ENCODE measurements at regions not wholly inside any gene's neighbourhood (a gene's known extent, or its start where the extent isn't known, plus 50 kb on each side); places are given as distances from the start of the nearest gene placed in this dataset.
"Not testable (repeated sequence)": the region's sequence is repeated elsewhere in the genome, so short reads cannot be mapped to it uniquely, and the experiment has no call there.

DNA sequence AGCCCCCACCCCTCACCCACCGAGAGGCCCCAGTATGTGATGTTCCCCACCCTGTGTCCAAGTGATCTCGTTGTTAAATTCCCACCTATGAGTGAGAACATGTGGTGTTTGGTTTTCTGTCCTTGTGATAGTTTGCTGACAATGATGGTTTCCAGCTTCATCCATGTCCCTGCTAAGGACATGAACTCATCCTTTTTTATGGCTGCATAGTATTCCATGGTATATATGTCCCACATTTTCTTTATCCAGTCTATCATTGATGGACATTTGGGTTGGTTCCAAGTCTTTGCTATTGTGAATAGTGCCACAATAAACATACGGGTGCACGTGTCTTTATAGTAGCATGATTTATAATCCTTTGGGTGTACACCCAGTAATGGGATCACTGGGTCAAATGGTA lies 79.2 kb downstream of the PXDC1 start:
- not testable (repeated sequence) for DNase-seq

DNA sequence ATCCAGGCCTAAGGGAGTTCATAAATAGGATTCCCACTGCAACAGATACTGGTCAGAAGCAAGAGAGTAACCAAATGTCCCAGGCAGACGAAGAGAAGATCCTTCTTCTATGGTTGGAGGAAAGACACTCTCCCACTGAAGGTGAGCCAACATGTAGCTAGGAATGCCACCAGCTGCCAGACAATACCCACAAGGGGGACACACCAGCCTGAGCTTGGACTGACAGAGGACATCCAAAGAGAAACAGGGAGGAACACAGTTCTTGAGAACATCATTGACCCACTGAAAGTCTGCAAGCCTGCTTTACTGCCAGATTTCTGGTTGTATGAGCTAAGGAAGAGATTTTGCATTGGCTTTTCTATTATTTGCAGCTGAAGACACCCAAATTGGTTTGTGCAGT lies 80.1 kb downstream of the PXDC1 start:
- no peak for DNase-seq

DNA sequence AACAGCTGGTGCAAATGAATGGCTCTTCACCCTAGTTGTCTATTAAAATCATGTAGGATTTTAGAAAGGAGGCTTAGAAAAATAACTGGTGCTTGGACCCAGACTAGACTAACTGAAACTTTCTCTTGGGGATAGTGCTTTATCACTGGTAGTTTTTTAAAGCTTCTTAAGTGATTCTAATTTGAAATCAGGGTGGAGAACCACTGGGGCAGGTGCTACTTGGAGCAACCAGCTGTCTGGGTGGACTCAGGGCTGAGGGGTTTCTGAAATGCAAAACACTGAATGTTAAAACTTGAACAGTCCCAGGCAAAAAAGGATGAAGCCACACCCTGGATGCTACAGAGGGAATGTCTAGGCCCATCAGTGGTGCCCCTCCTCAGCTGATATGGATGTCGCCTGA lies 81.2 kb downstream of the PXDC1 start:
- no peak for DNase-seq

DNA sequence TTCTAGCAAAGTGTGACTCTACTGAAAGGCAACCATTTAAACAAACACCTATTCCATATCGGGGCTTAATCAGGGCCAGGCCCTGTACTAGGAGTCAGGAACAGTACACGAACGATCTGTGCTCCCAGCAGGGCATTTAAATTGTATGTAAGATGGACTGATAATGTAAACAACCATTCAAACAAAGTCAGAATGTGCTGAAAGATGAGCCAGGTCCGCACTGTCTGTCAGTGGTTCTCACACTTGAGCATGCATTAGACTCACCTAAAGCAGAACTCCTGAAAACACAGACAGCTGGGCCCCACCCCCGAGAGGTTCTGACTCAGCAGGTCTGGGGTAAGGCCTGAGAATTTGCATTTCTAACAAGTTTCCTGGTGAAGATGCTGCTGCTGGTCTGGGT lies 81.6 kb downstream of the PXDC1 start:
- DNase-seq: no peak

DNA sequence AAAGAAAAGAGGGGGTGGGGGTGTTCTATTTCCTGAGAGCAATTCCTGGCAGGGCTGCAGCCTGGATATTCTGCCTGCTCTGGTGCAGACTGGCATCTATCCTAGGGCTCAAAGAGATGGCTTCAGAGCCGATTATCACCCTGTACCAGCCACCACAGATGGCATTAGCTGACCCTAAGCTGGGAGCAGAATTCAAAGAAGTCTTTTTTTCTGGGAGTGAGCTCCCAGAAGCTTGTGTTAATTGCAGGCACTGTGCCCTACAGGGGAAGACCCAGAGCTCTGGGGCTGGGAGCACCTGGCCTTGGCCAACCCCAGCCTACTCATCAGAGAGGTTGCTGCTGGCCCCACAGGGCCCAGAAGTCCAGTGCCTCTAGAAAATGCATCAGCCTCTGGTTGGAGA lies 85.9 kb downstream of the PXDC1 start:
- DNase-seq: no peak

DNA sequence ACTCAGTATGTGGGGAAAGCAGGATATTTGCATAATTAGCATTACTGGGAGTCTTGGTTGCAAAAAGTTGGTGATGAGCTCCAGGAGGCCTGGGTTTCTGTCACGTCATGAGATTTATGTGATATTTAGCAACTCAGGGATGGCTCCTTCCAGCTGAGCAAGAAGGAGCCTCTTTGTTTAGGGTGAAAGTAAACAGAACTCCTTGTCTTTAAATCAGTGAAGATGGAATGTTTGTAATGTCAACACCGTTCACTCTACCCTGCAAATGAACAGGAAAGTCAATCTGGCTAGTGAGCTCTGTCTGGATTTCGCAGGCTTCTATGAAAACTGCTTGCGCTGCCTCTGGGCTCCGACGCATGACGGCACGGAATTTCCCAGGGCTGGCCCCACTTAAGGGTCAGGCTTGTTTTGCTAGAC lies 86.9 kb downstream of the PXDC1 start:
- peak; percentile 40 for DNase-seq

DNA sequence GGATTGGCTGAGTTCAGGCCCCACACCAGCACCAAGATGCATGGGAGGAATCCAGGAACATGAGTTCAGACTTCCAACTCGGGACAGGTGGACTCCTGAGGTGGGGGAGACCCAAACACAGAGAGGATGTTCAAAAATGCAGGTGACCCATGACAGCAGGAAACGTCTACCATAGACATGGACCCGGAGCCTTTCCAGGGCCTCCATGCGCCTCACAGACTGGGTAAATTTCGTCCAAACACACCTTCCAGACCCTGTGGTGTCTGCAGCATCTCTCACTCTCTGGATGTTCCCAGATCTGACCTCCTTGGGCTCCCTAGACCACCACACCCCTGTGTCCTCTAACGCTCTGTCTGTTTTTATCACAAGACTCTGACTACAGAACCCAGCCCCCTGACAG lies 87.7 kb downstream of the PXDC1 start:
- DNase-seq: no peak

DNA sequence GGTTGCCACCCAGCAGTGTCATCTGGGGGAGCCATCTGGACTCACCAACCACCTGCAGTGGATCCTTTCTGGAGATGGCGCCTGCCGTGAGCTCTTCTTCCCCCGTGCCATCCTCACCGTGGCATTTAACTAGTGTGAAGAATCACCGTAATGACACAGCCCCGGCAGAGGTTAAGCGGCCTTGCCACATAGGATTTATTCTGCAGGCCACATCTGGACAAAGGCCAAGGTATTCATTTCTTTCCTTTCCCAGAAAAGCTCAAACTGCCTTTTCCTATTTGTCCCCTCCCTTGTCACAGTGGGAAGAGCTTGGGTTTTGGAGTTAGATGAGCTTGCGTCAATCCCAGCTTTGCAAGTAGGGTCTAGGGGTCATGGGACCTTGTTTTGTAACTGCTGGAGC lies 88.4 kb downstream of the PXDC1 start:
- no peak for DNase-seq

DNA sequence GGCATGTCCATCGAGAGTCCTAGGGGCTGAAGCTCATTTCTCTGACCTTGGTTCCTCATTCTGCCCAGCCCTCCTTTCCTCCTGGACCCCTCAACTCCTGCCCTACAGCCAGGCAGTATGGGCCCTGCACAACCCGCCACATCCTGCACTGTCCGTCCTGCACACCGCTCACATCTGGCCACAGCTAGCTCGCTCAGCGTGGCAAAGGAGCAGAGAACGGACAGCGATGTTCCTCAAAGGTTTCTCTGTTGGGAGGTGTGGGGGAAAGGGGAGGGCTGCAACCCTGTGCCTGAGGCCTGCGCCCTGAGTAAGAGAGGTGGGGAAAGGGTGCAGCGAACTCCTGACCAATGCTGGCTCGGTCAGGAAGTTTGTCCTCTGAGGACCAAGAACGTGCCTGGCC lies 90.1 kb downstream of the PXDC1 start:
- no peak for DNase-seq

DNA sequence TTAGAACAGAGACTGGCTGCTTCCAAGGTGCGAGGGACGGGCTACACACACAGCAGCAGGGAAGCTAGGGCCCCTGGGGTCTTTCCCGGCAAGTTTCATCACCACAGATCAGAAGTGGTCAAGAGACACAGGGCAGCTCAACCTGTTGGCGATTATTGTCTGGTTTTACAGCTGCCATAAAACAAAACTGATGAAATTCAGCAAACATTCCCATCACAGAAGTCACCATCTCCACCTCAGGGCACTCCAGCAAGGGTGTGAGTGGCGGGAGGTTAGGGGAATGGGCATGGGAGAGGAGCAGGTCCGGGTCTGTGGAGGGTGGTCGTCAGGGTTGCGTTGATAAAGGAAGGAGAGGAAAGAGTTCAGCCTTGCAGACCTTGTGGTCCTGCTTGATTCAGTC lies 91.0 kb downstream of the PXDC1 start:
- no peak for DNase-seq

DNA sequence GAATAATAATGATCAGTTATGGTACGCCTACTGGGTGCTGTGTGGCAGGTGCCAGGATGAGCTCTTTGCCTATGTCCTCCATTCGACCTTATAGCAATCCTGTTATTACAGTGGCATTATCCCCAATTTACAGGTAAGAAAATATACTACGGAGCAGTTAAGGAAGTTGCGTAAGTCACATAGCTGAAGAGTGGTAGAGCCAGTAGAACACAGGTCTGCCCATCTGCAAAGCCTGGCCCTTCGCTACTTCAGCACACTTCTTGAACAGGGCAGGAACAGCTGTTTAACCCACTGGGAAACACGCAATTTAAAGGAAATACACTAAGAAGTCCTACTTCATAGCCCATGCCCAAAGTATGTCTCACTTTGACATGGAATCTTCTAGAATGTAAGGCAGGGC lies 91.8 kb downstream of the PXDC1 start:
- no peak for DNase-seq

DNA sequence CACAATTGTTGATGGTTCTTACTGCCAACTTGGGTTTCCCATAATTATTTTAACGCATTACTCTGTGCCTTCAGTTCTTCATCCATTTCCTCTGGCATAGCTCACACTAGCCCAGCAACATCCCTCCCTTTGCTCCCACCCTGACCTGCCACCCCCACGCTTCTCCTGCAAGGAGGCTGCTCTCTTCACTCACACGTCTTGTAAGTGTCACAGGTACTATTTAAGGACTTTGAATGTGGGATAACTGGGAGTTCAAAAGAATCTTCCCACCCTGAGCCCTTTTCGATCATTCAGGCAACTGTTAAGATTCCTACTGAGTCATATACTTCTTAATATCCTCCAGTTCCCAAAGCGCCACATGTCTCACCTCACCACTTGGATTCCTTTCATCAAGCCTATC lies 95.4 kb downstream of the PXDC1 start:
- no peak for DNase-seq

DNA sequence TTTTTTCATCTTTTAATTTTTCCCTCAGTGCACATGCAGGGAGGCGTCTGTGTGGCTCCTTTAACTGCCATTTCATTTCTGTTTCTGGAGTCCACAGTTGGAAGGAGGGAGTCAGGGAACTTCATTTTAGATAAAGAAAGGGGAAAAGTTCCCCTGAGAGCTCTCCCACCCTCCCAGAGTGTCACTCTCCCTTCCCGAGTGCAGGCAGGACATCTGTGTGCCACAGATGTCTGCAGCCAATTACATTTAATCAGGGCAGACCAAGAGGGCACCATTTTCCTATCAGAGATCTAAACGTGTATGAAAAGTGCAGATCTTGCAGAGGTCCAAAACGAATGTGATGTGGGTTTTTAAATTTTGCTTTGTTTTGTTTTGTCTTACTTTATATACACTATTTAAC lies 96.6 kb downstream of the PXDC1 start:
- no peak for DNase-seq

DNA sequence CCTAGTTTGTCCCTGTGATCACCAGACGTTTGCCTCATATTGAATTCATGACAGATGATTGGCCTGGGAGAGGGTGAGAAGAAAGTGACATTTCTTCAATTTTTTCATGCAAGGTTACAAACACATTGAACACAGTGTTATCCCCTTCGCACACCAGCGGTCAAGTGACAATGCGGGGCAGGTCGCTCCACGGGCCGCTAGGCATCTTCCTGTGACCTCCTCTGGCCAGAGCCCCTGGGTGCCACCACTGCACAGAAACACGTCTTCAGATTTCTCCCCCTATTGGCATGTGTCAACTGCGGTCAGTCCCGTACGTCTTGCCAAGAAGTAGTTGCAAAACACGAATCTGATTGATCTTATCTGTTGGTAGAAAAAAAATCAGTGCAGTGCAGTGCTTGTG lies 97.1 kb downstream of the PXDC1 start:
- DNase-seq: no peak

DNA sequence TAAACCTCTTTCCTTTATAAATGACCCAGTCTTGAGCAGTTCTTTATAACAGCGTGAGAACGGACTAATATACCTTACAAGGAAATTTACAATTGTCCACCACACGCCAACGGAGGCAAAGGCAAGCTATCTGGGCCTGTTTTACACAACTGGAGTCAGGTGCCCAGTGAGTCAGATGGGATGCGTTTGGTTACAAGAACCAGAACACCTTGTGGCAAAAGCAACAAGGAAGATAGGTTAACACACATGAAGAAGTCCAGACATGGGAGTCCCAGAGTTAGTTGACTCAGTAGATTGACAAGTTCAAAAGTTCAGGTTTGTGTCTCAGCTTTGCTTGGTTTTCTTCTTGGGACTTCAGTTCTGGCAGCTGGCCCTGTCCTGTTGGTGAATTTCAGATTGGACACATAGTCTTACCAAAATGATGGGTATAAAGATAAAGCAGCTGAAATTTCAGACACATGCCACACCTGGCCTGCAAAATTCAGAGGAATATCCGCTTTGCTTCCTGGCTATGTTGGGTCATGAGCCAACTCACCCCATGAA lies 97.9 kb downstream of the PXDC1 start:
- no peak for DNase-seq

DNA sequence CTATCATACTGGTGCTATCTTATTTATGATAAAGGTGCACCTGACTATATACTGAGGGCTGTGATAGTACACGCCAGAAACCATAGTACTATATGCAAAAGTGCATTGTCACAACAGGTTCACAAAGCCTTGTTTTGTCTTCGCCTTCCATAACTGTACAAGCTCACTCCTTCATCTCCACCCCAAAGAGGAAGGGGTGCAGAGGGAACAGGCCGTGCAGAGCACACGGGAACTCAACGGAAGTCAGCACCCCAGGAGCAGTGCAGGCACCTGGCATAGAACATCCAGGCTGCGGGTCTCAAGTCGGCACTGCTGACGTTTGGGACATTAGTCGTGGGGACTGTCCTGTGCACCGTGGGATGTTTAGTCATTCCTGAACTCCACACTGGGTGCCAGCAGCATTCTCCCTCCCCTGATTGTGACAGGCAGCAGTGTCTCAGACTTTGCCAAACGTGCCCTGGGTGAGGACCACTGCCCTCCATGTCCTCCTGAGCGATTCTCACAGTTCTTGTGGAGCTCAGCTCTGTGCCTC lies 99.7 kb downstream of the PXDC1 start:
- no peak for DNase-seq

DNA sequence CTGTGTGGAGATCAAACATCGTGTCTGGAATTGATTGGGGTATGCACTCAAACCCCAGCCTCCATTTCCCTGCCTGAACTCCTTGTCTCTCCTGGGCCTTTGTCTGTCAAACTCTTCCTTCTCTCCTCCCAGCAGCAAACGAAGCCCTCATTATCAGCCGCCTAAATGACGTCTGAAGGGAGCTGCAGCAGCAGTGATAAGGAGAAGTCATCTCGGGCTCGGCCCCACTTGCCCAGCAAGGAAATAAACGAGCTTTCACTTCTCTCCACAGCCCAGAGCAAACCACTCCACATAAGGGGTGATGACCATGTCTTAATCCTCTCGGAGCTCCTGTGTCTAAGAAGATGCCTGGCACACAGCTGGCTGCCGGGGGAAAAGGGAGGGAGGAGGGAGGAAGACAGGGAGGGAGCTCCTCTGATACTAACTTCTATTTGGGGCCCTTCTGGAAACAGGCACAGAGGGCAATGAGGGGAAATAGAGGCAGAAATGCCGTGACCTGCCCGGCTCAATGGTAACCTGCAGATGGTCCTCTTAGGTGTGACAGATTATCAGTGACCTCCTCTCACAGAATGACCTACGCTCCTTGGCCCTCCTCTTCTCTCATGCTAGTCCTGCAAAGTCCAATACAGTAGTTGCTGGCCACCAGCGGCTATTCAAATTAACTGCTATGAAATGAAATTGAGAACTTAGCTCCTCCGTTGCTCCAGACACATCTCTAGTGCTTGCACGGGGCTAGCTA lies 100.4 kb downstream of the PXDC1 start:
- no peak for DNase-seq

DNA sequence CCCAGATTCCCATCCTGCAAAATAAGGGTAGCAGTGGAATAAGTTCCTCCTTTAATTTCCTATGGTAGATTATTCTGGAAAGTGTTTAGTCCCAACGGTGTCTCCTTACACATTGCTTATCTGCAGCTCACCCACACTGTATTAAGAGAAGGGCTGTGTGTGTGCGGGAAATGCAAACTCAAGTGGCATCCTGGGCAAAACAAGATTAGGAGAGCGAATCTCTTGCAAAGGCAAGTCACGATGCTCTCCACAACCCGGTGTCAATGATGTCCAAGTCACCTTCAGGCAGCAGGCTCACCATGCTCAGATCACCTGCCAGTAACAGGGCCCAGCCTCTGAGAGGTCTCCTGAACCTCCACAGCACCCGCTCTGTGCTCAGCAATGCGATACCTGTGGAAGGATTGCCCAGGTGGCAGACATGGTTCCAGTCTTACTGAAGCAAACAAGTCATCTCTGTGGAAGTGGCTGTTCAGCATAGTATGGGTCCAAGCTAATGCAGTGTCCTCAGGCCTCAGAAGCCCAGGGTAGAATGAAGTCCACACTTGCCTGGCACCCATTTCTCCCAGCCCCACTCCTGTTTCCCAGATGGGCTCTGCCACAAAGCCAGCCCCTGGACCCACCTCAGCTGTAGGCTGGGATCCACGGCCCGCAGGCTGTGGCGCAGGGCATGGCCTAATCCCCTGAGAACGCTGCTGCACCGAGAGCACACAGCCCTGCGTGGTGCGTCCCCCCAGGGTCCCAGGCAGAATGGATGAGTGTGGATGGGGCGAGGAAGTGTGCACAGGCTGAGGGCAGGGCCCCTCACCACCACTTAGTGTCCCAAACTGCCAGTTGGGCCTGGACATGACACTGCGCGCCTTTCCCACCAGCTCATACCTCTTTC lies 101.2 kb downstream of the PXDC1 start:
- no peak for DNase-seq

DNA sequence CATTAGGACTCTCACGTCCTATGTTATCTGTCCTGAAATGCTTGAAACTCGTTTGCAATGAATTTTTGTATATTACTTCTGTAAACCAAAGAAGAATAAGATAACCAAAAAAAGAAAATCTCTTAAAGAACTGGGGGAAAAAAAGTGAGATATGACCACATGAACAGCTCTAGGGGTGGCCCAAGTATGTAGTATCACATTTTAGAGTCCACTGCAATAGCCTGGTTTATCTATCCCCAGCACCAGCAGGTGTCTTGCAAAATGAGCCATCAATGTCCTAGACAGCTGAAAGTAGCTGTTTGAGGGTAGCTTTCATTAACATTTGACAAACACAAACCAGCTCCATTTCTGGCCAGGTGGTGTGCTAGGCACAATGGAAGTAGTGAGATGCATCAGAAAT lies 102.8 kb downstream of the PXDC1 start:
- DNase-seq: no peak

DNA sequence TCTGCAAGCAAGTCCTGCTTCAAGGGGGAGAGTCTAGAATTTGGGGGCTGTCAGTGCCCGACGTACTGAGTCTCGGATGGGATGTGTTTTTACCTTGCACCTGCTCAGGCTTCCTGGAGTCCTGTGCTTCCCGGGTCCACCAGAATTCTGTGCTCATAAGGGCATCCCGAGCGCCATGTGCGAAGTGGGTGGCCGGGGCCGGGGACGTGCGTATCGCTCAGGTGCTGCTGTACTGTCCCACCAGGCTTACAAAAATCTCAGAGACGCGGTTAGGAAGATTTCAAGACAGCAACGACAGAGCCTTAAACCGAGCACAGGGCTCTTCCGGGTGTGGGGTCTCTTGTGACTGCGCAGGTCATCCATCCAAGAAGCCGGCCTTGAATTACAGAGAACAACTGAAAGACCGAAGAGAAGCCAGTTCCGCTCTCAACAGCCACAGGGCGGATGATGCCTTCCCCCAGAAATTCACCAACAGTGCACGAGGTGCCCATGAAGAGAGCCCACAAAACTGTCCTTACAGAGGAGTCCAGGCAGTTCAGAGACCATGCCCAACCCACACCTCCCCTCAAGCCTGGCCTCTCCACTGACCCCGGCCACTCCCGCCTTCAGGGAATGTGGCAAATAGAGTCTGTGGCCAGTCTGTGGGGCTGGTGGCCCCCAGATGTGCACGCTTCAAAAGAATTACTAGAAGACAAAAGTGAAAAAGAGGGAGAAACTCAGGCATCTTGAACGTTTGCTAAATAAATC lies 104.7 kb downstream of the PXDC1 start:
- no peak for DNase-seq

DNA sequence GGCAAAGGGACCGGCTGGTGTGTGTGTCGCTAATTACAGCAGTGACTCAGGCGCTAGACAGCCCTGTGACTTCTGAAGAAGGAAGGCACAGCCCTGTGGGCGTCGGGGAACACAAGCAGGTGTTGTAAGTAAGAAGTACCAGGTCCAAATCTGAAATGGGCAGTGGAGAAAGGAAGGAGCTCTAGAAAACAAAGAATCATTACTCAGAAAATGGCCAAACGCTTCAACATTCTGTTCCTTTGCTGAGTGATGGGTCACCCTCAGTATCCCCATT lies 106.8 kb downstream of the PXDC1 start:
- DNase-seq: no peak

DNA sequence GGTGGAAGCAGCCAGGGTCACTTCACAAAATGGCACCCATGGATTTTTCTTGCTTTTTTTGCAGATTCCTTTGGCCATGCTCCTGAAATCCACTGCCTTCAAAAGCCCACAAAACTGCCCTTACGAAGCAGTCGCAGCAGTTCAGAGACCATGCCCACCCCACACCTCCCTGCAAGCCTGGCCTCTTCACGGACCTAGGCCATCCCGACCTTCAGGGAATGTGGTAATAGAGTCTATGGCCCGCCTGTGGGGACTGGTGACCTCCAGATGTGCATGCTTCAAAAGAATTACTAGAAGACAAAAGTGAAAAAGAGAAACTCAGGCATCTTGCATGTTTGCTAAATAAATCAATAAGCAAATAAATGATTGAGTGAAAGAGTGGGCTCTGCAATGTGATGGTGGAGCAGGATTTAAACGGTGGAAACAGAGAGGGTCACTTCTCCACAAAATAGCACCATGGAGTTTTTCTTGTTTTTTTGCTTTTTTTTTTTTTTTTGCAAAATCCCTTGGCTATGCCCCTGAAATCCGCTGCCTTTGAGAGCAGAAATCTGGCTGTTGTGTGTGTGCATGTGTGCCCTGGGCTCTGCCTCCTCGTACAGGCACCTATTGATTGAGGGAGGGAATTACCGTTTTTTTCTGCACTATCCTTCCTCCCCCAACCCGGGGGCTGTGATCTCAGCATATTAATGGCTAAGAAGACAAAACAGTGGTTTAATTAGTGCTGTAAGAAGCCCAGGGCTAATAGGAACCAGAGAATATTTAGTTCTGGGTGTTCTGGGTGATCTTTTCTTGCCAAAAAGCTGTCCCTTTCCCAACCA lies 107.4 kb downstream of the PXDC1 start:
- DNase-seq: no peak

DNA sequence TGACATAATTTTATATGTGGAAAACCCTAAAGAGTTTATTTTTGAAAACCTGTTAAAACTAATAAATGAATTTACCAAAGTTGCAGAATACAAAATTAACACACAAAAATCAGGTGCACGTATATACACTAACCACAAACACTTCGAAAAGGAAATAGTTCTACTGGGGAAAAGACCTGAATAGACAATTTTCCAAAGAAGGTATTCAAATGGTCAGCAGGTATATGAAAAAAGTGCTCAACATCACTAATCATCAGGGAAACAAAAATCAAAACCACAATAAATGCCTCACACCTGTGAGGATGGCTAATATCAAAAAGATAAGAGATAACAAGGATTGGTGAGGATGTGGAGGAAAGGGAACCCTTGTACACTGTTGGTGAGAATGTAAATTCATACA lies 110.6 kb downstream of the PXDC1 start:
- no peak for DNase-seq
